H1 (cell line): ENCODE measurements at regions not wholly inside any gene's neighbourhood (a gene's known extent, or its start where the extent isn't known, plus 50 kb on each side); places are given as distances from the start of the nearest gene placed in this dataset.

ENCODE experiments used
- CTCF ChIA-PET: fragments of 300-600 bp; sonication (Branson Sonifier 250); formaldehyde crosslinking; loops from one replicate; lab custom pipeline; 2021; ENCODE audit not compliant: partially characterized antibody; lab: Charles Lee
- POLR2A ChIA-PET: fragments of 300-600 bp; sonication (Branson Sonifier 250); formaldehyde crosslinking; loops from one replicate; lab custom pipeline; 2021; ENCODE audit warnings: inconsistent platforms; ENCODE audit not compliant: partially characterized antibody; lab: Charles Lee
- DNase-seq, 2 experiments: peaks; one replicate each; pipeline versions ENCODE4 v3.0.0 to v3.0.0-alpha.2; 2010 to 2022; ENCODE audit warnings: low spot score in 2 of 2, low read depth in 1 of 2, mixed read lengths in 1 of 2
- FAIRE-seq: peaks from 2 replicates; lab custom pipeline; 2011; peaks lifted over from hg19 to GRCh38; lab: Jason Lieb, UNC
- H2AFZ ChIP-seq: 2 replicates; pipeline ENCODE4 v1.8.1; 2012; ENCODE audit warnings: low read length, inconsistent platforms
- H2AK5ac ChIP-seq: 2 replicates; pipeline ENCODE4 v1.6.1; 2013; ENCODE audit warnings: low read depth, low read length
- H2BK120ac ChIP-seq: replicated peaks from 2 replicates; pipeline ENCODE3; 2013; ENCODE audit warnings: low read depth, low read length, inconsistent platforms
- H2BK12ac ChIP-seq: 2 replicates; pipeline ENCODE4 v1.6.1; 2013; ENCODE audit warnings: low read depth, low read length
- H2BK15ac ChIP-seq: 2 replicates; pipeline ENCODE4 v1.6.1; 2013; ENCODE audit warnings: low read length
- H2BK20ac ChIP-seq: 2 replicates; pipeline ENCODE4 v1.6.1; 2013; ENCODE audit warnings: low read length
- H2BK5ac ChIP-seq: 2 replicates; pipeline ENCODE4 v1.6.1; 2013; ENCODE audit warnings: low read depth, low read length
- H3K14ac ChIP-seq: 2 replicates; pipeline ENCODE4 v1.6.1; 2013; ENCODE audit warnings: inconsistent platforms; ENCODE audit not compliant: insufficient read length
- H3K18ac ChIP-seq: 2 replicates; pipeline ENCODE4 v1.6.1; 2013; ENCODE audit warnings: low read length; ENCODE audit errors: extremely low read depth
- H3K23ac ChIP-seq: 2 replicates; pipeline ENCODE4 v1.6.1; 2013; ENCODE audit warnings: inconsistent platforms; ENCODE audit not compliant: insufficient read length
- H3K23me2 ChIP-seq: 2 replicates; pipeline ENCODE4 v1.6.1; 2013; ENCODE audit warnings: low read depth, low read length
- H3K27ac ChIP-seq: 2 replicates; pipeline ENCODE4 v1.6.1; 2011; ENCODE audit warnings: low read depth, low read length, inconsistent platforms
- H3K27me3 ChIP-seq, 4 experiments: replicated peaks in 1 of 4; 1 replicate in 1 of 4; 2 replicates in 3 of 4; pipeline versions ENCODE4 v1.6.1 to v1.8.1; 2011 to 2013; ENCODE audit warnings: low read length in 3 of 4, mild to moderate bottlenecking in 3 of 4, inconsistent platforms in 2 of 4, mixed read lengths in 2 of 4, moderate library complexity in 1 of 4; ENCODE audit not compliant: control insufficient read depth in 3 of 4, insufficient read depth in 3 of 4; ENCODE audit errors: extremely low read depth in 1 of 4
- H3K36me3 ChIP-seq, 4 experiments: 2 replicates each; pipeline versions ENCODE4 v1.6.1 to v1.8.1; 2011 to 2013; ENCODE audit warnings: mild to moderate bottlenecking in 4 of 4, low read length in 3 of 4, moderate library complexity in 2 of 4, control low read depth in 1 of 4, inconsistent platforms in 1 of 4; ENCODE audit not compliant: insufficient read depth in 4 of 4, control insufficient read depth in 2 of 4
- H3K4ac ChIP-seq: replicated peaks from 2 replicates; pipeline ENCODE3; 2013; ENCODE audit warnings: low read length, low read depth, mixed read lengths, inconsistent platforms; ENCODE audit not compliant: insufficient read length
- H3K4me1 ChIP-seq, 4 experiments: replicated peaks in 1 of 4; 1 replicate in 1 of 4; 2 replicates in 3 of 4; pipeline versions ENCODE4 v1.6.1 to v1.8.1; 2011 to 2013; ENCODE audit warnings: low read length in 3 of 4, inconsistent platforms in 2 of 4, mixed read lengths in 1 of 4; ENCODE audit not compliant: insufficient read depth in 4 of 4, control insufficient read depth in 3 of 4
- H3K4me2 ChIP-seq, 2 experiments: 2 replicates each; pipeline versions ENCODE4 v1.6.1 to v1.8.1; 2011 to 2013; ENCODE audit warnings: low read depth in 2 of 2, low read length in 2 of 2, control low read depth in 1 of 2, inconsistent platforms in 1 of 2, mild to moderate bottlenecking in 1 of 2; ENCODE audit not compliant: insufficient read depth in 1 of 2
- H3K4me3 ChIP-seq, 4 experiments: fragments of 200-600, 300-600 bp in 1 of 4; sonication (generic), shearing (Covaris generic), sonication (Bioruptor Twin) in 1 of 4; 2 replicates each; pipeline versions ENCODE4 v1.5.1 to v1.8.1; 2011 to 2016; ENCODE audit warnings: low read length in 4 of 4, low read depth in 3 of 4, control low read depth in 2 of 4, inconsistent platforms in 2 of 4, mild to moderate bottlenecking in 2 of 4, mixed read lengths in 1 of 4, moderate library complexity in 1 of 4; ENCODE audit not compliant: insufficient read depth in 2 of 4; ENCODE audit errors: extremely low read depth in 1 of 4
- H3K56ac ChIP-seq: replicated peaks from 2 replicates; pipeline ENCODE3; 2013; ENCODE audit warnings: low read depth, mild to moderate bottlenecking, mixed read lengths, low read length, inconsistent platforms; ENCODE audit not compliant: insufficient read length
- H3K79me1 ChIP-seq: 2 replicates; pipeline ENCODE4 v1.6.1; 2013; ENCODE audit warnings: low read depth, low read length, control low read depth
- H3K79me2 ChIP-seq, 2 experiments: 2 replicates each; pipeline versions ENCODE4 v1.6.1 to v1.8.1; 2012 to 2013; ENCODE audit warnings: low read length in 2 of 2, mild to moderate bottlenecking in 2 of 2, inconsistent platforms in 1 of 2; ENCODE audit not compliant: insufficient read depth in 2 of 2, control insufficient read depth in 1 of 2
- H3K9ac ChIP-seq, 4 experiments: replicated peaks in 1 of 4; 1 replicate in 1 of 4; 2 replicates in 3 of 4; pipeline versions ENCODE4 v1.6.1 to v1.8.1; 2011 to 2013; ENCODE audit warnings: low read depth in 3 of 4, low read length in 3 of 4, control low read depth in 2 of 4, mild to moderate bottlenecking in 2 of 4, moderate library complexity in 2 of 4, inconsistent platforms in 1 of 4; ENCODE audit errors: extremely low read depth in 1 of 4
- H3K9me3 ChIP-seq, 2 experiments: 2 replicates each; pipeline versions ENCODE4 v1.6.1 to v1.8.1; 2012 to 2013; ENCODE audit warnings: mild to moderate bottlenecking in 2 of 2, moderate library complexity in 2 of 2, control low read depth in 1 of 2, inconsistent platforms in 1 of 2, low read depth in 1 of 2, low read length in 1 of 2, mixed read lengths in 1 of 2; ENCODE audit not compliant: insufficient read depth in 2 of 2
- H4K20me1 ChIP-seq, 2 experiments: replicated peaks in 1 of 2; 2 replicates each; pipeline versions ENCODE3 to v1.8.1; 2011 to 2013; ENCODE audit warnings: inconsistent platforms in 2 of 2, low read length in 2 of 2, mild to moderate bottlenecking in 1 of 2; ENCODE audit not compliant: insufficient read depth in 2 of 2, control insufficient read depth in 1 of 2
- H4K5ac ChIP-seq: 2 replicates; pipeline ENCODE4 v1.6.1; 2013; ENCODE audit warnings: low read length, low read depth, mixed read lengths, inconsistent platforms; ENCODE audit not compliant: insufficient read length
- H4K8ac ChIP-seq: 2 replicates; pipeline ENCODE4 v1.8.0; 2013; ENCODE audit warnings: mild to moderate bottlenecking, moderate library complexity, low read length, inconsistent platforms; ENCODE audit not compliant: insufficient read depth; ENCODE audit errors: extremely low read depth
- H4K91ac ChIP-seq: replicated peaks from 2 replicates; pipeline ENCODE3; 2013; ENCODE audit warnings: low read length, mixed read lengths, inconsistent platforms; ENCODE audit not compliant: insufficient read length
- CBX8 ChIP-seq: fragments of 300-800, 300-1000 bp; sonication (generic); IDR thresholded peaks from 2 replicates; pipeline ENCODE4 v1.7.1; 2016; ENCODE audit warnings: low read depth, low read length, borderline replicate concordance
- CREB1 ChIP-seq: IDR thresholded peaks from 2 replicates; pipeline ENCODE4 v1.6.1; 2012; ENCODE audit warnings: inconsistent platforms
- E2F6 ChIP-seq: IDR thresholded peaks from 2 replicates; pipeline ENCODE4 v1.6.1; 2012; ENCODE audit warnings: inconsistent platforms
- GTF2F1 ChIP-seq: IDR thresholded peaks from 2 replicates; pipeline ENCODE4 v1.6.1; 2012; ENCODE audit warnings: low read depth, low read length, improper control_type of control experiment, borderline replicate concordance
- KDM1A ChIP-seq: fragments of 200-600, 300-600 bp; sonication (generic); IDR thresholded peaks from 2 replicates; pipeline ENCODE4 v1.7.1; 2016; ENCODE audit warnings: mild to moderate bottlenecking, low read length, borderline replicate concordance
- NANOG ChIP-seq: IDR thresholded peaks from 2 replicates; pipeline ENCODE4 v1.6.1; 2011; ENCODE audit warnings: low read length, low read depth, mild to moderate bottlenecking, inconsistent platforms; ENCODE audit not compliant: insufficient read depth, poor library complexity, severe bottlenecking
- NRF1 ChIP-seq: IDR thresholded peaks from 2 replicates; pipeline ENCODE4 v1.6.1; 2011; ENCODE audit warnings: mild to moderate bottlenecking, low read depth, low read length, improper control_type of control experiment
- POLR2A ChIP-seq, 2 experiments: IDR thresholded peaks; 1 replicate in 1 of 2; 2 replicates in 1 of 2; pipeline ENCODE4 v1.6.1; 2011; ENCODE audit warnings: low read depth in 2 of 2, low read length in 2 of 2, mild to moderate bottlenecking in 2 of 2; ENCODE audit errors: control extremely low read depth in 1 of 2
- RBBP5 ChIP-seq: IDR thresholded peaks from 2 replicates; pipeline ENCODE4 v1.7.1; 2012; ENCODE audit warnings: low read depth, mild to moderate bottlenecking, inconsistent platforms, low read length, moderate library complexity, borderline replicate concordance
- TAF7 ChIP-seq: optimal IDR thresholded peaks from 2 replicates; pipeline ENCODE3; 2011; ENCODE audit warnings: low read depth, mild to moderate bottlenecking, inconsistent platforms, low read length, moderate library complexity, borderline replicate concordance
- WGBS, 2 experiments: shearing (Covaris generic) in 1 of 2; methylation state at CpG; one replicate each; pipeline versions ENCODE4 v1.1.6 to v1.1.7; 2013 to 2015; ENCODE audit warnings: low lambda C conversion rate in 2 of 2, mixed read lengths in 2 of 2, inconsistent platforms in 1 of 2, low coverage in 1 of 2, missing lambda C conversion rate in 1 of 2; ENCODE audit not compliant: insufficient replicate concordance in 2 of 2, insufficient coverage in 1 of 2, insufficient read length in 1 of 2; ENCODE audit errors: extremely low coverage in 1 of 2, missing lambda C conversion rate in 1 of 2; 5-methylcytosine and 5-hydroxymethylcytosine counted together

- ChIA-PET POLR2A (no interaction called here), CTCF (no interaction called here)
- TF ChIP-seq TAF7 (no peak), KDM1A (no peak), NANOG (no peak), POLR2A (IDR thresholded peaks at IDR 0.05; ENCODE audit: control extremely low read depth in 1 of 2, low read depth in 2 of 2, low read length in 2 of 2) (no peak), GTF2F1 (no peak), RBBP5 (no peak), E2F6 (no peak), CREB1 (no peak), NRF1 (no peak), CBX8 (no peak)
- Histone ChIP-seq H2AFZ (no peak overlapping the region), H3K4me1 (no peaks in the 10 kb centered on the region), H3K23ac (no peak overlapping the region), H3K9ac (no peak overlapping the region), H3K18ac (no peak overlapping the region), H3K27me3 (no peaks in the 10 kb centered on the region), H4K5ac (no peak overlapping the region), H3K79me1 (no peaks in the 10 kb centered on the region), H3K36me3 (no peaks in the 10 kb centered on the region), H2BK12ac (no peak overlapping the region), H3K4me3 (no peak overlapping the region), H3K9me3 (no peaks in the 10 kb centered on the region), H2AK5ac (no peak overlapping the region), H3K27ac (no peak overlapping the region), H4K8ac (no peak overlapping the region), H3K79me2 (no peaks in the 10 kb centered on the region), H3K56ac (no peak overlapping the region), H4K20me1 (no peaks in the 10 kb centered on the region), H4K91ac (no peak overlapping the region), H2BK5ac (no peak overlapping the region), H3K14ac (no peak overlapping the region), H2BK120ac (no peak overlapping the region), H3K4ac (no peak overlapping the region), H2BK20ac (no peak overlapping the region), H2BK15ac (no peak overlapping the region), H3K4me2 (no peak overlapping the region), H3K23me2 (no peaks in the 10 kb centered on the region)
- FAIRE-seq, result no peak
- WGBS, 2 experiments, result 100% methylated on average over 1 of the region's 1 CpG; no CpG with 5 or more reads in 1 of the 2 experiments
- DNase-seq, result no peak
Observed at GRCh38 chr15:81056304-81056703, 55.6 kb downstream of the TLNRD1 start.
